Pancreas (tissue), 10 donors: ENCODE measurements at regions not wholly inside any gene's neighbourhood (a gene's known extent, or its start where the extent isn't known, plus 50 kb on each side); places are given as distances from the start of the nearest gene placed in this dataset.
"Not testable (repeated sequence)": the region's sequence is repeated elsewhere in the genome, so short reads cannot be mapped to it uniquely, and the experiment has no call there.

Source experiments
- ATAC-seq, 4 donors: fragments of 200-7000 bp; cut with Tn5 transposase; one replicate each; pipeline versions ENCODE4 v1.8.0 to v1.9.1; 2020; ENCODE audit warnings: mild to moderate bottlenecking in 4 of 4, moderate library complexity in 4 of 4
- DNase-seq, 6 donors: peaks; one replicate each; pipeline ENCODE4 v3.0.0-alpha.2; 2020
- FAIRE-seq: peaks from 2 replicates; lab custom pipeline; 2012; peaks lifted over from hg19 to GRCh38; lab: Jason Lieb, UNC
- H3K27ac ChIP-seq, 4 donors: fragments of 200-600 bp; sonication (generic); 1 replicate in 3 of 4; 2 replicates in 1 of 4; pipeline versions ENCODE4 v1.5.0 to v1.8.0; 2020
- H3K27me3 ChIP-seq, 4 donors: fragments of 200-600 bp; one replicate each; pipeline ENCODE4 v1.8.0; 2021
- H3K36me3 ChIP-seq, 3 donors: fragments of 200-600 bp; sonication (generic) in 1 of 3; one replicate each; pipeline versions ENCODE4 v1.5.0 to v1.8.0; 2020 to 2021
- H3K4me1 ChIP-seq, 3 donors: fragments of 200-600 bp; one replicate each; pipeline ENCODE4 v1.8.0; 2021
- H3K4me3 ChIP-seq, 4 donors: fragments of 200-600 bp; sonication (generic) in 2 of 4; one replicate each; pipeline versions ENCODE4 v1.5.0 to v1.8.0; 2020 to 2021
- H3K9me3 ChIP-seq, 4 donors: fragments of 200-600 bp; one replicate each; pipeline ENCODE4 v1.8.0; 2021
- CTCF ChIP-seq, 4 donors: fragments of 200-600 bp; sonication (generic) in 3 of 4; IDR thresholded peaks; one replicate each; pipeline versions ENCODE4 v1.5.0 to v1.8.0; 2021; ENCODE audit warnings: antibody characterized with exemption in 4 of 4
- WGBS, 2 donors: extraction: QIAGEN DNeasy Blood & Tissue Kit; methylation state at CpG; one replicate each; pipeline ENCODE4 v1.1.7; 2013; 5-methylcytosine and 5-hydroxymethylcytosine counted together
- intact Hi-C, 3 donors: fragments of 100-400 bp; cut with DNase I; formaldehyde crosslinking; loops; one replicate each; pipeline versions ENCODE4 v1.11.1 to v1.14.2; 2022
- donor health status: healthy with polysubstance abuse.
- donor health status: DM: no; HTN: no; CAD: no; lungs with moderate emphysema.
- donor health status: DM: no; HTN: no; CAD: no.
- donor health status: control.
- donor health status: control.
- donor health status: Bipolar disorder and iron deficiency.
- donor health status: DM: yes; HTN: yes; CAD: no.
- donor health status: DM: no; HTN: no; CAD: no.
- donor health status: DM: no; HTN: no; CAD: no.
- donor health status: DM: yes; HTN: yes; CAD: no.

DNA sequence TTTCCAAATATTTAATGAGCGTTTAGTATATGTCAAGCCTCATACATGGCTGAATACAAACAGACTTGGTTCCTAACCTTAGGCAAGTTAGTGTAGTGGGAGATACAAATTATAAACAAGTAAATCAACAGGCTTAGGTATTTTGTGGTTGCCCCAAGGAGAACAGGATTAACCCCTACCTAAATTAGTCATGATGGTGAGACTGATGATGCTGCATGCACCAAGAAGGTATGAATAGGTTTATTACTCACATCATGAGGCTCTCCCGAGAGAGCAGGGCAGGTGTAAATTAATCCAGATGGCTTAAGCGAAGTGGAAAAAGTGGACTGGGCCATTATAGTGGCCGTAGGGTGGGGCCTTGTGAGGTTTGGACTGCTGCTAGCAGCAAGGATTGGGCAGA is 118.1 kb upstream of the GCFC2 start:
- Histone ChIP-seq H3K9me3 (no peaks in the 10 kb centered on the region), H3K27ac (no peak overlapping the region), H3K36me3 (no peaks in the 10 kb centered on the region), H3K4me1 (no peaks in the 10 kb centered on the region), H3K4me3 (no peak overlapping the region), H3K27me3 (no peaks in the 10 kb centered on the region)
- 58 to 59% methylated on average over 4 of the region's 4 CpGs for WGBS, 2 donors
- TF ChIP-seq CTCF (IDR thresholded peaks at IDR 0.05) = no peak
- FAIRE-seq (no peak), ATAC-seq (no peak), DNase-seq (no peak)
- intact Hi-C loops = no loop called here

- intact Hi-C loops, H3K27me3 ChIP-seq, H3K9me3 ChIP-seq, ATAC-seq, H3K4me3 ChIP-seq, FAIRE-seq, DNase-seq, H3K36me3 ChIP-seq, H3K4me1 ChIP-seq, H3K27ac ChIP-seq: not testable (repeated sequence)
- 94 to 96% methylated on average over 1 of the region's 1 CpG for WGBS, 2 donors
Measured at GRCh38 chr2:75823515-75823914, 112.8 kb upstream of the GCFC2 start.

GRCh38 chr2:75822336-75822735 is 111.6 kb upstream of the GCFC2 start:
- ATAC-seq = no peak
- no peak for DNase-seq
- FAIRE-seq = no peak
- Histone ChIP-seq H3K9me3 (no peaks in the 10 kb centered on the region), H3K36me3 (no peaks in the 10 kb centered on the region), H3K4me1 (no peaks in the 10 kb centered on the region), H3K27ac (no peak overlapping the region), H3K27me3 (no peaks in the 10 kb centered on the region), H3K4me3 (no peak overlapping the region)
- no peak for TF ChIP-seq CTCF (IDR thresholded peaks at IDR 0.05)
- intact Hi-C loops = no loop called here
- WGBS, 2 donors = 54 to 60% methylated on average over 2 of the region's 2 CpGs

DNA sequence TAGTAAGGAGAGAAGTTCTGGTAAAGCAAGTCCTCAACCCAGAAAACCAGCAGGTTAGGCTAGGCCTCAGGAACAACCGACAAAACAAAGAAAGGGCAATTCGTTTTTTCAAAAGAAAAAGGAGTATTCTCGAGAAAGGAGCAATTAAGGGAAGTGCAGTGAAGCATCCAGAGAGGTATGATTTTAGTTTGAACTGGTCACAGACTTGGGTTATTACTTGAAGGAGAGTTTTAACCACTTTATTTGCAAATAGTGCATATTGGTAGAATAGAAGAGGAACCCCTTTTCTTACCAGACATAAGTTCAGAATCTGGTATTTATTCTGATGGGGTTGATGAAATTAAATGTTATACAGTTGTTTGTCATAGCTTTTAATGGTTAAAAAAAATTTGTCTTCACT is 110.0 kb upstream of the GCFC2 start:
- no peaks in the 10 kb centered on the region for H3K9me3 ChIP-seq
- ATAC-seq (no peak), DNase-seq (no peak), FAIRE-seq (no peak)
- H3K36me3 ChIP-seq = no peaks in the 10 kb centered on the region
- no peak overlapping the region for H3K27ac ChIP-seq
- TF ChIP-seq CTCF (IDR thresholded peaks at IDR 0.05) = no peak
- H3K4me3 ChIP-seq = no peak overlapping the region
- H3K4me1 ChIP-seq = no peaks in the 10 kb centered on the region
- intact Hi-C loops = no loop called here
- H3K27me3 ChIP-seq = no peaks in the 10 kb centered on the region
- WGBS, 2 donors = 51 to 63% methylated on average over 3 of the region's 3 CpGs

GRCh38 chr2:75810611-75811330 is 100.1 kb upstream of the GCFC2 start:
- Histone ChIP-seq H3K27ac (no peak overlapping the region), H3K36me3 (no peaks in the 10 kb centered on the region), H3K4me1 (no peaks in the 10 kb centered on the region), H3K27me3 (no peaks in the 10 kb centered on the region), H3K9me3 (no peaks in the 10 kb centered on the region), H3K4me3 (no peak overlapping the region)
- DNase-seq (no peak), FAIRE-seq (no peak), ATAC-seq (no peak)
- TF ChIP-seq CTCF (IDR thresholded peaks at IDR 0.05) = no peak
- 69 to 89% methylated on average over 6 of the region's 6 CpGs for WGBS, 2 donors
- intact Hi-C loops = no loop called here
